ENCODE measurements at regions not wholly inside any gene's neighbourhood (a gene's known extent, or its start where the extent isn't known, plus 50 kb on each side); places are given as distances from the start of the nearest gene placed in this dataset.
A peak's percentile ranks its signal among the peaks of the same experiment; 100 is the strongest.

DNA sequence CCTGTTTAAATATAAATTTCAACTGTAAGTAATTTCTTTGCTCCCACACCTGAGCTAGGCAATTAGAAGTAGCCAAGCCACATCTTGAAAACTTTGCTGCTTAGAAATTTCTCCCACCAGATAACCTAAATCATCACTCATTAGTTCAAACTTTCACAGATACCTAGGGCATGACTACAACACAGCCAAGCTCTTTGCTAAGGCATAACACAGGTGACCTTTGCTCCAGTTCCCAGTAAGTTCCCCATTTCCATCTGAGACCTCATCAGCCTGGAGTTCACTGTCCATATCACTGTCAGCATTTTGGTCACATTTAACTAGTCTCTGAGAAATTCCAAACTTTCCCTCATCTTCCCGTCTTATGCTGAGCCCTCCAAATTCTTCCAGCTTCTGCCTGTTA, 79.8 kb upstream of the OPRM1 start:
- no peak overlapping the region for H3K4me3 Mint-ChIP-seq
- H3K4me1 ChIP-seq (ENCODE audit: insufficient read depth, low read length), result peaks cover 2% of the 10 kb centered on the region; the same call in 1 of the 2 replicates
- no peak overlapping the region for H3K14ac ChIP-seq (ENCODE audit: insufficient read depth, low read length)
- no peak overlapping the region for H3K56ac ChIP-seq (ENCODE audit: insufficient read length, low read depth, low read length)
- H4K20me1 ChIP-seq (ENCODE audit: control insufficient read depth, insufficient read depth, insufficient read length), result no peaks in the 10 kb centered on the region
- no peaks in the 10 kb centered on the region for H3K9me3 ChIP-seq (ENCODE audit: control insufficient read depth, low read depth, low read length)
- no peak overlapping the region for H2BK12ac ChIP-seq (ENCODE audit: insufficient read length, low read depth, low read length)
- no peaks in the 10 kb centered on the region for H3K79me1 ChIP-seq (ENCODE audit: insufficient read depth, low read depth, low read length, poor library complexity, severe bottlenecking)
- no peaks in the 10 kb centered on the region for H3K23me2 ChIP-seq (ENCODE audit: insufficient read length, low read depth, low read length, poor library complexity, severe bottlenecking)
- no peaks in the 10 kb centered on the region for H3K27me3 Mint-ChIP-seq (ENCODE audit: low read depth)
- peak overlapping the region; percentile 77 for H2BK120ac ChIP-seq (ENCODE audit: low read depth, low read length, poor library complexity, severe bottlenecking)
- H4K5ac ChIP-seq (ENCODE audit: insufficient read length, low read depth, low read length), result no peak overlapping the region
- H3K27ac Mint-ChIP-seq, result peak overlapping the region in 1 of 3 experiments; percentile 84; a peak in 2 of 7 replicates
- H2BK15ac ChIP-seq (ENCODE audit: low read depth, low read length), result no peak overlapping the region
- H3K4me2 ChIP-seq (ENCODE audit: insufficient read depth, insufficient read length, low read length), result no peak overlapping the region
- TF ChIP-seq, protein P1, sequence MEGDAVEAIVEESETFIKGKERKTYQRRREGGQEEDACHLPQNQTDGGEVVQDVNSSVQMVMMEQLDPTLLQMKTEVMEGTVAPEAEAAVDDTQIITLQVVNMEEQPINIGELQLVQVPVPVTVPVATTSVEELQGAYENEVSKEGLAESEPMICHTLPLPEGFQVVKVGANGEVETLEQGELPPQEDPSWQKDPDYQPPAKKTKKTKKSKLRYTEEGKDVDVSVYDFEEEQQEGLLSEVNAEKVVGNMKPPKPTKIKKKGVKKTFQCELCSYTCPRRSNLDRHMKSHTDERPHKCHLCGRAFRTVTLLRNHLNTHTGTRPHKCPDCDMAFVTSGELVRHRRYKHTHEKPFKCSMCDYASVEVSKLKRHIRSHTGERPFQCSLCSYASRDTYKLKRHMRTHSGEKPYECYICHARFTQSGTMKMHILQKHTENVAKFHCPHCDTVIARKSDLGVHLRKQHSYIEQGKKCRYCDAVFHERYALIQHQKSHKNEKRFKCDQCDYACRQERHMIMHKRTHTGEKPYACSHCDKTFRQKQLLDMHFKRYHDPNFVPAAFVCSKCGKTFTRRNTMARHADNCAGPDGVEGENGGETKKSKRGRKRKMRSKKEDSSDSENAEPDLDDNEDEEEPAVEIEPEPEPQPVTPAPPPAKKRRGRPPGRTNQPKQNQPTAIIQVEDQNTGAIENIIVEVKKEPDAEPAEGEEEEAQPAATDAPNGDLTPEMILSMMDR (conservative IDR thresholded peaks at IDR 0.05), result no peak
- no peak overlapping the region for H3K27ac ChIP-seq (ENCODE audit: insufficient read length, low read depth, low read length)
- no peaks in the 10 kb centered on the region for H3K27me3 ChIP-seq (ENCODE audit: insufficient read depth, low read length)
- peaks cover 6 to 15% of the 10 kb centered on the region in 2 experiments; a peak in 4 of 5 replicates for H3K9me3 Mint-ChIP-seq
- no CpG with 5 or more reads among the region's 1 CpG for WGBS (ENCODE audit: extremely low coverage, insufficient read length, low lambda C conversion rate)
- peak overlapping the region; percentile 14 for H3K9ac ChIP-seq (ENCODE audit: extremely low read depth, insufficient read length, low read length)
- H3T11ph ChIP-seq (ENCODE audit: low read length), result no peak overlapping the region
- no peak overlapping the region for H3K4ac ChIP-seq (ENCODE audit: low read depth, low read length)
- H2BK5ac ChIP-seq (ENCODE audit: insufficient read length, low read length), result no peak overlapping the region
- no peak for DNase-seq
- peaks cover 0 to 10% (median 2%) of the 10 kb centered on the region in 3 experiments; a peak in 4 of 7 replicates for H3K36me3 Mint-ChIP-seq (ENCODE audit: insufficient read depth in 1 of 3, low read depth in 3 of 3)
- no peaks in the 10 kb centered on the region for H3K79me2 ChIP-seq (ENCODE audit: insufficient read depth, low read length)
- H2AK5ac ChIP-seq (ENCODE audit: insufficient read length, low read length), result peak overlapping the region; percentile 65
- no peak overlapping the region for H3K23ac ChIP-seq (ENCODE audit: insufficient read length, low read depth, low read length)
- no peak overlapping the region for H4K91ac ChIP-seq (ENCODE audit: insufficient read length, low read depth, low read length)
- H4K8ac ChIP-seq (replicated peaks; ENCODE audit: insufficient read length, low read depth, low read length), result no peak overlapping the region
- no peak overlapping the region for H3K18ac ChIP-seq (ENCODE audit: insufficient read length, low read depth, low read length)
- peaks cover 13 to 23% of the 10 kb centered on the region in 2 experiments for H3K4me1 Mint-ChIP-seq
- H2BK20ac ChIP-seq (ENCODE audit: low read depth, low read length, poor library complexity, severe bottlenecking), result no peak overlapping the region
- peak overlapping the region; percentile 8 for H2AFZ ChIP-seq (ENCODE audit: low read length)
